HG02840 (cell line): ENCODE measurements at regions not wholly inside any gene's neighbourhood (a gene's known extent, or its start where the extent isn't known, plus 50 kb on each side); places are given as distances from the start of the nearest gene placed in this dataset.

ENCODE experiments used
- ATAC-seq: cut with Tn5 transposase; IDR thresholded peaks from one replicate; pipeline ENCODE4 v1.9.1; 2021; ENCODE audit warnings: mild to moderate bottlenecking, moderate library complexity, moderate number of reproducible peaks; ENCODE audit not compliant: unreplicated experiment, low FRiP score

- ATAC-seq, result no peak
These were observed 271.1 kb upstream of the RAB6C start for GRCh38 chr2:129708221-129708967.

- ATAC-seq, result no peak
These were observed 270.2 kb upstream of the RAB6C start for GRCh38 chr2:129709001-129709955.

- no peak for ATAC-seq
These were observed 269.4 kb upstream of the RAB6C start for GRCh38 chr2:129709956-129710598.

GRCh38 chr2:129710670-129711495 is 268.6 kb upstream of the RAB6C start:
- ATAC-seq, result no peak

GRCh38 chr2:129711816-129712675 is 267.4 kb upstream of the RAB6C start:
- no peak for ATAC-seq

- no peak for ATAC-seq
These were observed 266.8 kb upstream of the RAB6C start for GRCh38 chr2:129712676-129712985.

- no peak for ATAC-seq
These were observed 266.1 kb upstream of the RAB6C start for GRCh38 chr2:129713337-129713736.

GRCh38 chr2:129716781-129717559 is 262.5 kb upstream of the RAB6C start:
- ATAC-seq, result no peak

- no peak for ATAC-seq
These were observed 261.8 kb upstream of the RAB6C start for GRCh38 chr2:129717560-129718130.

GRCh38 chr2:129719335-129719734 is 260.1 kb upstream of the RAB6C start:
- ATAC-seq, result no peak

- ATAC-seq, result no peak
These were observed 259.1 kb upstream of the RAB6C start for GRCh38 chr2:129720360-129720759.

GRCh38 chr2:129720761-129721160 is 258.7 kb upstream of the RAB6C start:
- ATAC-seq, result no peak

- ATAC-seq, result no peak
These were observed 258.2 kb upstream of the RAB6C start for GRCh38 chr2:129721236-129721635.

- no peak for ATAC-seq
These were observed 257.6 kb upstream of the RAB6C start for GRCh38 chr2:129721846-129722245.

- no peak for ATAC-seq
These were observed 257.0 kb upstream of the RAB6C start for GRCh38 chr2:129722306-129723019.

- no peak for ATAC-seq
These were observed 256.0 kb upstream of the RAB6C start for GRCh38 chr2:129723277-129724020.
